Heart left ventricle (tissue), 13 donors: ENCODE measurements at regions not wholly inside any gene's neighbourhood (a gene's known extent, or its start where the extent isn't known, plus 50 kb on each side); places are given as distances from the start of the nearest gene placed in this dataset.

Experiments
- CTCF ChIP-seq, 12 donors: fragments of 200-600 bp; sonication (generic) in 4 of 12; IDR thresholded peaks; one replicate each; pipeline versions ENCODE4 v1.5.0 to v1.8.0; 2018 to 2022; ENCODE audit warnings: antibody characterized with exemption in 12 of 12, mild to moderate bottlenecking in 5 of 12
- POLR2A ChIP-seq, 2 donors: fragments of 450-650 bp; IDR thresholded peaks; one replicate each; pipeline ENCODE4 v1.6.1; 2017; ENCODE audit warnings: antibody characterized with exemption in 2 of 2, mild to moderate bottlenecking in 2 of 2, moderate library complexity in 2 of 2
- donor health status: ischemic (EF 13 %, LVEDD 7.1; RV severe dilation, severe dysfunction).
- donor health status: DM: no; HTN: yes; CAD: no.
- donor health status: DM: no; HTN: no; CAD: no.
- donor health status: ischemic (EF 25% LVEDD 6.9; RV normal size, moderate dysfunction).
- donor health status: ischemic (EF 25% LVEDD 5.7; RV mildly dilated, moderate dysfunction).
- donor health status: ischemic (EF 35%, LVEDD 5.7; RV mildly dilated, moderate dysfunction).
- donor health status: nonischemic (EF 11% LVEDD 7.7; RV severe dilation, severe dysfunction).
- donor health status: DM: yes; HTN: yes; CAD: no.
- donor health status: PGD.
- donor health status: ischemic (EF 29% LVEDD 5.4; RV normal size, mild dysfunction).
- donor health status: nonischemic (EF 23%, LVEDD 6.1; RV moderate dilation, normal function).

- TF ChIP-seq CTCF (IDR thresholded peaks at IDR 0.05) (no peak), POLR2A (IDR thresholded peaks at IDR 0.05) (no peak)
Observed at GRCh38 chr12:9347328-9348127, 139.3 kb upstream of the PZP start.
